ENCODE measurements at regions not wholly inside any gene's neighbourhood (a gene's known extent, or its start where the extent isn't known, plus 50 kb on each side); places are given as distances from the start of the nearest gene placed in this dataset.

DNA sequence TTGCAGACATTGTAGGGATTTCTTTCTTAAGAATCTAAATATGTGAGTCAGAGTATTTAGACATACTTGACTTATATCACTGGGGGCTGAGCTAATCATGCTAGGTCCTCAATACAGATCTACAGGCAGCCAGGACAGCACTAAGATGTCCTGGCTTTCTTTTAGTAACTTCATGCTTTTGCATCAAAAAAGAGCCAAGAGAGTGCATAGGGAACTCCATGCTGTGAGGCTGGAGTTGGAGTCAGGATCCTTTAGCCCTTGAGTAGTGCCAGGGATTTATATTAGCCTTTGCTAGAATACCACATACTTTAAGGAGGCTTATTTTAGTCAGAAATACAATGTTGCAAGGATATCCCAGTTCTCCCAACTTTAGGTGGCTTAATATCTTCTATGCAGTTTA, 289.7 kb downstream of the CCDC85A start:
- Histone ChIP-seq H3K9ac (ENCODE audit: low read depth, low read length) (no peak overlapping the region), H3K4me3 (ENCODE audit: low read length) (no peak overlapping the region), H3K4me2 (ENCODE audit: low read length) (no peak overlapping the region), H3K4me1 (ENCODE audit: control insufficient read depth, insufficient read depth, low read length) (peaks cover 11% of the 10 kb centered on the region), H3K9me3 (replicated peaks; ENCODE audit: low read length) (no peaks in the 10 kb centered on the region), H3K27me3 (ENCODE audit: control insufficient read depth, insufficient read depth, low read length) (no peaks in the 10 kb centered on the region), H3K36me3 (ENCODE audit: insufficient read depth, low read length) (no peaks in the 10 kb centered on the region)

DNA sequence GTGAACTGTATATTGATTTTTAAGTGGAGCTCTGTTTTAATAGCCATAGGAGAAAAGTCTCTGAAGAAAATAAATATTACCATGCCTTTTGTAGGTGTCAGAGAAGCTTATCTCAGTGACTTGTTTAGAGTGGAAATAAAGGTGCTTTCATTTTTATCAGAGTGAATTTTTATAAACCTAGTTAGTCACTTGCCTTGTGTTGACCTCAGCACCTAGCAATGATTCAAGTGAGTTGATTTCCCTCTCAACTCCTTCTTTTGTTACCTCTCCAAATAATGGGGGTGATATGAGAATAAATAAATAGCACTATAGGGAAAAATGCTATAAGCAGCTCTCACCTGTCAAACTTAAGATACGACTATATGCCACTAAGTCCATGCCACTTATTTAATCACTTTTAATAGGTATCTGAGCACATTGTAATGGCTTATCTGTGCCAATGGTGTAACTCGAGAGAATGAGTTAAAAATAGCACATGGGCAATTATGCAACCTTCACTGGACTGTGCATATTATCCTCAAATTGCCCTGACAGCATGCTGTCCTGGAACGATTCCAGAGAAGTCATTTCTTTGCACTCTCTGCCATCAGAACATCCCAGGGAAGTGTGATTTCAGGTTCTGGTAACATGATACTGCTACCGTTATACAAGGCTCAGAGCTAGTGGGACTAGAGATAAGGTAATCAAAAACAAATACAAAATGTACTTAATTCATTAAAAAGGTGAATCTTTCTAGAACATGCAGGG, 290.8 kb downstream of the CCDC85A start:
- Histone ChIP-seq H3K27me3 (ENCODE audit: control insufficient read depth, insufficient read depth, low read length) (no peaks in the 10 kb centered on the region), H3K4me1 (ENCODE audit: control insufficient read depth, insufficient read depth, low read length) (peaks cover 11% of the 10 kb centered on the region), H3K9me3 (replicated peaks; ENCODE audit: low read length) (no peaks in the 10 kb centered on the region), H3K9ac (ENCODE audit: low read depth, low read length) (no peak overlapping the region), H3K4me2 (ENCODE audit: low read length) (no peak overlapping the region), H3K4me3 (ENCODE audit: low read length) (no peak overlapping the region), H3K36me3 (ENCODE audit: insufficient read depth, low read length) (no peaks in the 10 kb centered on the region)

- Histone ChIP-seq H3K9me3 (replicated peaks; ENCODE audit: low read length) (no peaks in the 10 kb centered on the region), H3K4me3 (ENCODE audit: low read length) (no peak overlapping the region), H3K27me3 (ENCODE audit: control insufficient read depth, insufficient read depth, low read length) (no peaks in the 10 kb centered on the region), H3K36me3 (ENCODE audit: insufficient read depth, low read length) (no peaks in the 10 kb centered on the region), H3K4me2 (ENCODE audit: low read length) (no peak overlapping the region), H3K9ac (ENCODE audit: low read depth, low read length) (no peak overlapping the region), H3K4me1 (ENCODE audit: control insufficient read depth, insufficient read depth, low read length) (peaks cover 11% of the 10 kb centered on the region)
Observed at GRCh38 chr2:56475191-56475590, 291.4 kb downstream of the CCDC85A start.

DNA sequence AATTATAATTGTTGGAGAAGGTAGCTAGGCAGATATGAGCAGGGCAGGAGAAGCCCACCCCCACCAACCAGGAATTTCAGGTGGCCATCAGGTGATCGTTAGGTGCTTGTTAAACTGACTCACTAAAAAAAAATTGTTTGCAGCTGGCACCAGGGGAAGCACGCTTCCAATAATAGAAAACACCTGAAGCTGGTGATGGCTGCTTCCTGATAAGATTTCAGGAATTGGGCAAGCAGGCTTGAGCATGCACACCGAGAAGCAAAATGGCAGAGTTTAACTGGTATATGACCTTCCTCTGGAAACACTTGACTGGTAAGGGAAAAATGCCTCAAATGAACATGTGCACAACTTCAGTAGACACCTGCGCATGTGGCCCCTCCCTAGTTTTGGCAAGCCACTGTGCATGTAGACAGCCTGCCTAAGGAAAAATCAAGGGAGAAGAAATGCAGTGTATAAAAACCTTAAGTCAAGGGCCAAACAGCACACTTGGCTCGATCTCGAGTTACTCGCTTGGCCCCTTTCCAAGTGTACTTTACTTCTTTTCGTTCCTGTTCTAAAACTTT, 292.8 kb downstream of the CCDC85A start:
- H3K4me2 ChIP-seq (ENCODE audit: low read length) = no peak overlapping the region
- H3K4me3 ChIP-seq (ENCODE audit: low read length) = no peak overlapping the region
- H3K36me3 ChIP-seq (ENCODE audit: insufficient read depth, low read length) = no peaks in the 10 kb centered on the region
- H3K9ac ChIP-seq (ENCODE audit: low read depth, low read length) = no peak overlapping the region
- H3K9me3 ChIP-seq (replicated peaks; ENCODE audit: low read length) = no peaks in the 10 kb centered on the region
- H3K27me3 ChIP-seq (ENCODE audit: control insufficient read depth, insufficient read depth, low read length) = no peaks in the 10 kb centered on the region
- H3K4me1 ChIP-seq (ENCODE audit: control insufficient read depth, insufficient read depth, low read length) = peaks cover 11% of the 10 kb centered on the region

- H3K9ac ChIP-seq (ENCODE audit: low read depth, low read length) = no peak overlapping the region
- H3K4me2 ChIP-seq (ENCODE audit: low read length) = no peak overlapping the region
- no peaks in the 10 kb centered on the region for H3K9me3 ChIP-seq (replicated peaks; ENCODE audit: low read length)
Observed at GRCh38 chr2:56478027-56478426, 294.2 kb downstream of the CCDC85A start.

GRCh38 chr2:56483081-56483480, 299.3 kb downstream of the CCDC85A start:
- Histone ChIP-seq H3K4me3 (ENCODE audit: low read length) (no peak overlapping the region), H3K27me3 (ENCODE audit: control insufficient read depth, insufficient read depth, low read length) (no peaks in the 10 kb centered on the region), H3K4me2 (ENCODE audit: low read length) (no peak overlapping the region), H3K36me3 (ENCODE audit: insufficient read depth, low read length) (no peaks in the 10 kb centered on the region), H3K4me1 (ENCODE audit: control insufficient read depth, insufficient read depth, low read length) (no peaks in the 10 kb centered on the region), H3K9ac (ENCODE audit: low read depth, low read length) (no peak overlapping the region), H3K9me3 (replicated peaks; ENCODE audit: low read length) (no peaks in the 10 kb centered on the region)

More at GRCh38 chr2:56478027-56478426, 294.2 kb downstream of the CCDC85A start:
- Histone ChIP-seq H3K27me3 (ENCODE audit: control insufficient read depth, insufficient read depth, low read length) (no peaks in the 10 kb centered on the region), H3K36me3 (ENCODE audit: insufficient read depth, low read length) (no peaks in the 10 kb centered on the region), H3K4me3 (ENCODE audit: low read length) (no peak overlapping the region), H3K4me1 (ENCODE audit: control insufficient read depth, insufficient read depth, low read length) (peaks cover 11% of the 10 kb centered on the region)

GRCh38 chr2:56484906-56485305, 301.1 kb downstream of the CCDC85A start:
- Histone ChIP-seq H3K9ac (ENCODE audit: low read depth, low read length) (no peak overlapping the region), H3K9me3 (replicated peaks; ENCODE audit: low read length) (no peaks in the 10 kb centered on the region), H3K27me3 (ENCODE audit: control insufficient read depth, insufficient read depth, low read length) (no peaks in the 10 kb centered on the region), H3K4me1 (ENCODE audit: control insufficient read depth, insufficient read depth, low read length) (no peaks in the 10 kb centered on the region), H3K4me2 (ENCODE audit: low read length) (no peak overlapping the region), H3K36me3 (ENCODE audit: insufficient read depth, low read length) (no peaks in the 10 kb centered on the region), H3K4me3 (ENCODE audit: low read length) (no peak overlapping the region)

GRCh38 chr2:56500317-56500716, 316.5 kb downstream of the CCDC85A start:
- Histone ChIP-seq H3K4me2 (ENCODE audit: low read length) (no peak overlapping the region), H3K4me1 (ENCODE audit: control insufficient read depth, insufficient read depth, low read length) (no peaks in the 10 kb centered on the region)

GRCh38 chr2:56502616-56503015, 318.8 kb downstream of the CCDC85A start:
- Histone ChIP-seq H3K9me3 (replicated peaks; ENCODE audit: low read length) (no peaks in the 10 kb centered on the region), H3K27me3 (ENCODE audit: control insufficient read depth, insufficient read depth, low read length) (no peaks in the 10 kb centered on the region), H3K36me3 (ENCODE audit: insufficient read depth, low read length) (no peaks in the 10 kb centered on the region), H3K9ac (ENCODE audit: low read depth, low read length) (no peak overlapping the region), H3K4me1 (ENCODE audit: control insufficient read depth, insufficient read depth, low read length) (no peaks in the 10 kb centered on the region), H3K4me2 (ENCODE audit: low read length) (no peak overlapping the region), H3K4me3 (ENCODE audit: low read length) (no peak overlapping the region)

More at GRCh38 chr2:56500317-56500716, 316.5 kb downstream of the CCDC85A start:
- Histone ChIP-seq H3K27me3 (ENCODE audit: control insufficient read depth, insufficient read depth, low read length) (no peaks in the 10 kb centered on the region), H3K36me3 (ENCODE audit: insufficient read depth, low read length) (no peaks in the 10 kb centered on the region), H3K9me3 (replicated peaks; ENCODE audit: low read length) (no peaks in the 10 kb centered on the region), H3K4me3 (ENCODE audit: low read length) (no peak overlapping the region), H3K9ac (ENCODE audit: low read depth, low read length) (no peak overlapping the region)

DNA sequence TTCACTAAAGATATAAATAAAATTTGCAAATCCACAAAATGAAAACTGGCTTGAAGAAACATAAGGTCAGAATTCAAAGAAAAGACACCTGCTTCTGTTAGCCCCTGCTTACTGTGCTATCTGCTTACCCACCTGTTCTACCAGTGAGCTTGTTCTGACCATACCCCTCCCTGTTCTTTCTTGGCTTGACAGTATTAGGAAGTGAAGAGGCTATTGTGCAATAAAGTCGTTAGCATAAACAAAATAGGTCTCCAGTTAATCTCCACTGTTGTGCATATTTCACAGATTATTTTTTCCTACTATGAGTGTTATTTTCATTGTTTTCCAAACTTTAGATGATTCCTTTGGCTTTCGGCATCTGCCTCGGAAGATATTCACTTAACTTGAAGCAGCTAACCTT, 322.1 kb downstream of the CCDC85A start:
- Histone ChIP-seq H3K4me2 (ENCODE audit: low read length) (no peak overlapping the region), H3K27me3 (ENCODE audit: control insufficient read depth, insufficient read depth, low read length) (no peaks in the 10 kb centered on the region), H3K36me3 (ENCODE audit: insufficient read depth, low read length) (no peaks in the 10 kb centered on the region), H3K4me1 (ENCODE audit: control insufficient read depth, insufficient read depth, low read length) (no peaks in the 10 kb centered on the region), H3K4me3 (ENCODE audit: low read length) (no peak overlapping the region), H3K9me3 (replicated peaks; ENCODE audit: low read length) (no peaks in the 10 kb centered on the region), H3K9ac (ENCODE audit: low read depth, low read length) (no peak overlapping the region)

DNA sequence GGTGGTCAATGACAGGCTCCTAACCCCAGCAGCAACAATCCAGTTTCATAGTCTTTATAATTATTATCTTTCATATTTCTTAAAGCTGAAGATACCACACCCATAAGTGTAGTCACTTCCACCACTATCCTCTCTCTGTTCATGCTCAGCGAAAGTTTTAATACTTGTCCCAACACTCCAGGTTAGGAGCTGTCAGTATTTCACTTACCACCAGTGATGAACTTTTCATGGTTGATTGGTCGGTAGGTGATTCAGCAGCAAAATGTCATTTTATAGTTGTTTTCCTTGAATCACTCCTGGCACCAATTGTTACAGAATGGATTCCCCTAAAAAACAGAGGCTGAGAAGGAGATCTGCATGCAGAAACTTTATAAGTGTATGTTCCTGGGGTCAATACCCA, 324.9 kb downstream of the CCDC85A start:
- Histone ChIP-seq H3K4me2 (ENCODE audit: low read length) (no peak overlapping the region), H3K9ac (ENCODE audit: low read depth, low read length) (no peak overlapping the region), H3K36me3 (ENCODE audit: insufficient read depth, low read length) (no peaks in the 10 kb centered on the region), H3K9me3 (replicated peaks; ENCODE audit: low read length) (no peaks in the 10 kb centered on the region), H3K4me3 (ENCODE audit: low read length) (no peak overlapping the region), H3K27me3 (ENCODE audit: control insufficient read depth, insufficient read depth, low read length) (no peaks in the 10 kb centered on the region), H3K4me1 (ENCODE audit: control insufficient read depth, insufficient read depth, low read length) (no peaks in the 10 kb centered on the region)

- no peak overlapping the region for H3K4me2 ChIP-seq (ENCODE audit: low read length)
- H3K36me3 ChIP-seq (ENCODE audit: insufficient read depth, low read length) = no peaks in the 10 kb centered on the region
- no peak overlapping the region for H3K4me3 ChIP-seq (ENCODE audit: low read length)
- no peaks in the 10 kb centered on the region for H3K9me3 ChIP-seq (replicated peaks; ENCODE audit: low read length)
- no peaks in the 10 kb centered on the region for H3K4me1 ChIP-seq (ENCODE audit: control insufficient read depth, insufficient read depth, low read length)
- no peak overlapping the region for H3K9ac ChIP-seq (ENCODE audit: low read depth, low read length)
- H3K27me3 ChIP-seq (ENCODE audit: control insufficient read depth, insufficient read depth, low read length) = no peaks in the 10 kb centered on the region
Observed at GRCh38 chr2:56510610-56511009, 326.8 kb downstream of the CCDC85A start.
